ENCODE measurements at regions not wholly inside any gene's neighbourhood (a gene's known extent, or its start where the extent isn't known, plus 50 kb on each side); places are given as distances from the start of the nearest gene placed in this dataset.
"Not testable (repeated sequence)": the region's sequence is repeated elsewhere in the genome, so short reads cannot be mapped to it uniquely, and the experiment has no call there.

- intact Hi-C loops (cut with DNase I, micrococcal nuclease), result no loop called here
- H3K4me1 ChIP-seq (ENCODE audit: low read depth), result no peaks in the 10 kb centered on the region
- DNase-seq (no peak), ATAC-seq (no peak)
- H3K36me3 ChIP-seq (ENCODE audit: low read depth), result no peaks in the 10 kb centered on the region
- no peak overlapping the region for H3K4me3 ChIP-seq
- peaks cover 43% of the 10 kb centered on the region for H3K9me3 ChIP-seq
- TF ChIP-seq, protein P1, sequence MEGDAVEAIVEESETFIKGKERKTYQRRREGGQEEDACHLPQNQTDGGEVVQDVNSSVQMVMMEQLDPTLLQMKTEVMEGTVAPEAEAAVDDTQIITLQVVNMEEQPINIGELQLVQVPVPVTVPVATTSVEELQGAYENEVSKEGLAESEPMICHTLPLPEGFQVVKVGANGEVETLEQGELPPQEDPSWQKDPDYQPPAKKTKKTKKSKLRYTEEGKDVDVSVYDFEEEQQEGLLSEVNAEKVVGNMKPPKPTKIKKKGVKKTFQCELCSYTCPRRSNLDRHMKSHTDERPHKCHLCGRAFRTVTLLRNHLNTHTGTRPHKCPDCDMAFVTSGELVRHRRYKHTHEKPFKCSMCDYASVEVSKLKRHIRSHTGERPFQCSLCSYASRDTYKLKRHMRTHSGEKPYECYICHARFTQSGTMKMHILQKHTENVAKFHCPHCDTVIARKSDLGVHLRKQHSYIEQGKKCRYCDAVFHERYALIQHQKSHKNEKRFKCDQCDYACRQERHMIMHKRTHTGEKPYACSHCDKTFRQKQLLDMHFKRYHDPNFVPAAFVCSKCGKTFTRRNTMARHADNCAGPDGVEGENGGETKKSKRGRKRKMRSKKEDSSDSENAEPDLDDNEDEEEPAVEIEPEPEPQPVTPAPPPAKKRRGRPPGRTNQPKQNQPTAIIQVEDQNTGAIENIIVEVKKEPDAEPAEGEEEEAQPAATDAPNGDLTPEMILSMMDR (IDR thresholded peaks at IDR 0.05), result no peak
These were observed 58.1 kb downstream of the TUBA3C start for GRCh38 chr13:19123502-19123901.

DNA sequence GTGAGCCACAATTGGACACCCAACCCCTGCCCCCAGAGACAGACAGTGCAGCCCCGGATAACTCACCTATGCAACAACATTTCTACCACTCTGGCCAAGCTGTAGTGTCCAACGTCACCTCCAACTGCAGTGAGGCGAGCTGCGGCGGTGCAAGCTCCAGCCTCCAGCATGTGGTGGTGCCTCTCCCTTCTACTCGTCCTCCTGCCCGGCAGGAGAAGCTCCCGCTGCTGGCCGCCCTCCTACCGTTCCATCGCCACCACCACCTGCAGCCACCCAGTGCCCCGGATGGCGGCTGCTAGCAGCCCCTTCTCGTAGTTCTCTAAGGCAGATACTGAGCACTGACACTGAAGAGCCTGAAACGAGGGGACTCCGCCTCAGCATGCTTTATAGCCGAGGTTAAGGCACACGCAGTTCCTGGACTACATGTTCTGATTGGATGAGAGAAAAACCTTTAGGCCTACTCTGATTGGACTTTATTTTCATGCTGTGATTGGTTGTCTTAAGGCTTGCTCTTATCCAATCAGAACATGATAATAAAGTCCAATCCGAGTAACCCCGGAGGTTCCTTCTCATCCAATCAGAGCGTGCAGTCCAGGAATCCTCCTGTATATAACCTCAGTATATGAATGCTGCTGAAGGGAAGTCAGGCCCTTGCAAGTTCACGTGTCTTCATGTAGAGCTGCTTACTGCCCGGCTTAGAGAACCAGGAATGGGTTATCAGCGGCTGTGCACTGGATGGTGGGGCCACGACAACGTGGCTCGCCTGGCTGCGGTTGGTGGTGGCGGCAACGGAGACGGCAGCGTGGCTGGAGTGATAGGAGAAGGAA is 63.5 kb downstream of the TUBA3C start:
- H3K9me3 ChIP-seq, result peaks cover 51% of the 10 kb centered on the region
- TF ChIP-seq, protein P1 (IDR thresholded peaks at IDR 0.05), result no peak
- intact Hi-C loops (cut with DNase I, micrococcal nuclease), result no loop called here
- no peaks in the 10 kb centered on the region for H3K4me1 ChIP-seq (ENCODE audit: low read depth)
- DNase-seq (no peak), ATAC-seq (no peak)
- H3K4me3 ChIP-seq, result no peak overlapping the region
- H3K36me3 ChIP-seq (ENCODE audit: low read depth), result no peaks in the 10 kb centered on the region

DNA sequence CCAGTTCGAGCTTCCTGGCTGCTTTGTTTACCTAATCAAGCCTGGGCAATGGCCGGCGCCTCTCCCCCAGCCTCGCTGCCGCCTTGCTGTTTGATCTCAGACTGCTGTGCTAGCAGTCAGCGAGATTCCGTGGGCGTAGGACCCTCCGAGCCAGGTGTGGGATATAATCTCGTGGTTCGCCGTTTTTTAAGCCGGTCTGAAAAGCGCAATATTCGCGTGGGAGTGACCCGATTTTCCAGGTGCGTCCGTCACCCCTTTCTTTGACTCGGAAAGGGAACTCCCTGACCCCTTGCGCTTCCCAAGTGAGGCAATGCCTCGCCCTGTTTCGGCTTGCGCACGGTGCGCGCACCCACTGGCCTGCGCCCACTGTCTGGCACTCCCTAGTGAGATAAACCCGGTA is 72.4 kb downstream of the TUBA3C start:
- H3K4me1 ChIP-seq (ENCODE audit: low read depth); ATAC-seq; H3K36me3 ChIP-seq (ENCODE audit: low read depth); DNase-seq; H3K4me3 ChIP-seq; intact Hi-C loops (cut with DNase I, micrococcal nuclease): not testable (repeated sequence)
- H3K9me3 ChIP-seq, result peaks cover 23% of the 10 kb centered on the region

GRCh38 chr13:19103140-19103539 is 78.5 kb downstream of the TUBA3C start:
- Histone ChIP-seq H3K36me3 (ENCODE audit: low read depth) (no peaks in the 10 kb centered on the region), H3K9me3 (peaks cover 16% of the 10 kb centered on the region), H3K4me3 (no peak overlapping the region), H3K4me1 (ENCODE audit: low read depth) (no peaks in the 10 kb centered on the region)
- intact Hi-C loops (cut with DNase I, micrococcal nuclease), result no loop called here
- TF ChIP-seq, protein P1 (IDR thresholded peaks at IDR 0.05), result no peak
- ATAC-seq, result no peak
- DNase-seq, result no peak

GRCh38 chr13:19093369-19093768 is 88.3 kb downstream of the TUBA3C start:
- ATAC-seq (no peak), DNase-seq (no peak)
- TF ChIP-seq, protein P1 (IDR thresholded peaks at IDR 0.05), result no peak
- H3K4me1 ChIP-seq (ENCODE audit: low read depth), result no peaks in the 10 kb centered on the region
- peaks cover 52% of the 10 kb centered on the region for H3K9me3 ChIP-seq
- no peak overlapping the region for H3K4me3 ChIP-seq
- H3K36me3 ChIP-seq (ENCODE audit: low read depth), result no peaks in the 10 kb centered on the region
- intact Hi-C loops (cut with DNase I, micrococcal nuclease), result no loop called here

DNA sequence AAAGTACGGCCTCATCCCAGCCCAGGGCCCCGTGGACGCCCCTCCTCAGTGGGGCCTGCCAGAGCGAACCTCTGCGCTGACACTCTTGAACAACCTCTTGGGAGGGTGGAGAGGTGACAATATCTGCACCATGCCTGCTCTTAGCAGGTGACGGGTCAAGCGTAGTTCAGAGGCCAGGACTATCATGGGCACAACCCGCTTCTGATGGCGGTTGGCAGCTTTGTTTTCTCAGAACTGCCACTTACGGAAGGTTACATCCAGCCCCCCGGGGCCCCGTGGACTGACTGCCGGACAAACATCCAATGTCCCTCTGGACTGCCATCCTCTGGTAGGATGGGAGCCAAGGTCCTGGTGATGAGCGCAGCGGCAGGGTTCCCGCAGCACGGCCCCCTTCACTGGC is 91.1 kb downstream of the TUBA3C start:
- Histone ChIP-seq H3K9me3 (peaks cover 72% of the 10 kb centered on the region), H3K4me1 (ENCODE audit: low read depth) (no peaks in the 10 kb centered on the region), H3K36me3 (ENCODE audit: low read depth) (no peaks in the 10 kb centered on the region), H3K4me3 (no peak overlapping the region)
- intact Hi-C loops (cut with DNase I, micrococcal nuclease), result no loop called here
- ATAC-seq (no peak), DNase-seq (no peak)
- TF ChIP-seq, protein P1 (IDR thresholded peaks at IDR 0.05), result no peak
